HL-60 (cell line): ENCODE measurements at regions not wholly inside any gene's neighbourhood (a gene's known extent, or its start where the extent isn't known, plus 50 kb on each side); places are given as distances from the start of the nearest gene placed in this dataset.

Experiments used
- DNase-seq, 2 experiments: peaks; one replicate each; pipeline ENCODE4 v3.0.0-alpha.2; 2010 to 2020; ENCODE audit warnings: low read depth in 1 of 2, low spot score in 1 of 2
- H3K27ac ChIP-seq: fragments of 250-450 bp; sonication (Bioruptor Pico); replicated peaks from 2 replicates; pipeline ENCODE4 v1.5.1; 2020; ENCODE audit warnings: mild to moderate bottlenecking, moderate library complexity
- H3K27me3 ChIP-seq: fragments of 250-450 bp; sonication (Bioruptor Pico); 2 replicates; pipeline ENCODE4 v1.5.1; 2021; ENCODE audit warnings: mild to moderate bottlenecking, moderate library complexity; ENCODE audit not compliant: insufficient read depth, poor library complexity, severe bottlenecking
- H3K4me3 ChIP-seq: replicated peaks from 2 replicates; pipeline ENCODE4 v1.5.1; 2011; ENCODE audit warnings: mild to moderate bottlenecking, control low read depth, low read length; ENCODE audit not compliant: insufficient read depth
- CTCF ChIP-seq: IDR thresholded peaks from one replicate; pipeline ENCODE4 v1.5.1; 2011; ENCODE audit warnings: low read length, control low read depth, inconsistent platforms; ENCODE audit not compliant: insufficient read depth
- GABPA ChIP-seq: IDR thresholded peaks from 2 replicates; pipeline ENCODE4 v1.6.1; 2012; ENCODE audit warnings: low read depth
- POLR2AphosphoS5 ChIP-seq: IDR thresholded peaks from 2 replicates; pipeline ENCODE4 v1.6.1; 2012; ENCODE audit warnings: low read depth
- SPI1 ChIP-seq: IDR thresholded peaks from 2 replicates; pipeline ENCODE4 v1.6.1; 2012; ENCODE audit warnings: low read depth, mild to moderate bottlenecking, borderline replicate concordance
- TF ChIP-seq, protein P1 (sequence below): IDR thresholded peaks from 2 replicates; pipeline ENCODE4 v1.6.1; 2012; ENCODE audit warnings: low read depth; ENCODE audit not compliant: insufficient replicate concordance

GRCh38 chr3:73681610-73682009, 56.9 kb upstream of the PDZRN3 start:
- H3K27me3 ChIP-seq: no peaks in the 10 kb centered on the region
- DNase-seq: no peak
- H3K27ac ChIP-seq: no peak overlapping the region
- TF ChIP-seq, protein P1, sequence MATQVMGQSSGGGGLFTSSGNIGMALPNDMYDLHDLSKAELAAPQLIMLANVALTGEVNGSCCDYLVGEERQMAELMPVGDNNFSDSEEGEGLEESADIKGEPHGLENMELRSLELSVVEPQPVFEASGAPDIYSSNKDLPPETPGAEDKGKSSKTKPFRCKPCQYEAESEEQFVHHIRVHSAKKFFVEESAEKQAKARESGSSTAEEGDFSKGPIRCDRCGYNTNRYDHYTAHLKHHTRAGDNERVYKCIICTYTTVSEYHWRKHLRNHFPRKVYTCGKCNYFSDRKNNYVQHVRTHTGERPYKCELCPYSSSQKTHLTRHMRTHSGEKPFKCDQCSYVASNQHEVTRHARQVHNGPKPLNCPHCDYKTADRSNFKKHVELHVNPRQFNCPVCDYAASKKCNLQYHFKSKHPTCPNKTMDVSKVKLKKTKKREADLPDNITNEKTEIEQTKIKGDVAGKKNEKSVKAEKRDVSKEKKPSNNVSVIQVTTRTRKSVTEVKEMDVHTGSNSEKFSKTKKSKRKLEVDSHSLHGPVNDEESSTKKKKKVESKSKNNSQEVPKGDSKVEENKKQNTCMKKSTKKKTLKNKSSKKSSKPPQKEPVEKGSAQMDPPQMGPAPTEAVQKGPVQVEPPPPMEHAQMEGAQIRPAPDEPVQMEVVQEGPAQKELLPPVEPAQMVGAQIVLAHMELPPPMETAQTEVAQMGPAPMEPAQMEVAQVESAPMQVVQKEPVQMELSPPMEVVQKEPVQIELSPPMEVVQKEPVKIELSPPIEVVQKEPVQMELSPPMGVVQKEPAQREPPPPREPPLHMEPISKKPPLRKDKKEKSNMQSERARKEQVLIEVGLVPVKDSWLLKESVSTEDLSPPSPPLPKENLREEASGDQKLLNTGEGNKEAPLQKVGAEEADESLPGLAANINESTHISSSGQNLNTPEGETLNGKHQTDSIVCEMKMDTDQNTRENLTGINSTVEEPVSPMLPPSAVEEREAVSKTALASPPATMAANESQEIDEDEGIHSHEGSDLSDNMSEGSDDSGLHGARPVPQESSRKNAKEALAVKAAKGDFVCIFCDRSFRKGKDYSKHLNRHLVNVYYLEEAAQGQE: no peak
- TF ChIP-seq SPI1 (no peak), POLR2AphosphoS5 (no peak), CTCF (no peak), GABPA (no peak)
- H3K4me3 ChIP-seq: no peak overlapping the region

DNA sequence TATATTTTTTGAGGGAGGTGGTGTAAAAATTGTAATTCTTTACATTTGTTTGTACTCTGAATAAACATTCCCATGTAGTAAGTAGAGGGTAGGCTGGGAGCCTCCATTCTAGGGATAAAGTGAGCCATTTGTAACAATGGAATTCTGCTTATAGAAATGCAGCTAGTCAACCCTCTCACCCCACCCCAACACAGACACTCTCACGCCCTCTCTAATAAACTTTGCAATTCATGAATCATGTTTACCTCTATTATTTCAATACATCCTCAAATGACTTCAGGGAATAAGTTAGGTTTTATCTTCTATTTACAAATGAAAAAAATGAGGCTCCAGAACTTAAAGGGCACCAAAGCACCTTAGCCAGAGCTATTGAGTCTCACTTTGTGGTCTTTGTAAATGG, 56.5 kb upstream of the PDZRN3 start:
- H3K4me3 ChIP-seq: no peak overlapping the region
- no peaks in the 10 kb centered on the region for H3K27me3 ChIP-seq
- no peak for TF ChIP-seq GABPA
- TF ChIP-seq POLR2AphosphoS5: no peak
- no peak for TF ChIP-seq CTCF
- TF ChIP-seq SPI1: no peak
- TF ChIP-seq, protein P1: no peak
- DNase-seq: no peak
- no peak overlapping the region for H3K27ac ChIP-seq

- Histone ChIP-seq H3K27ac (no peak overlapping the region), H3K27me3 (peaks cover under 1% of the 10 kb centered on the region), H3K4me3 (no peak overlapping the region)
- TF ChIP-seq, protein P1: no peak
- no peak for TF ChIP-seq POLR2AphosphoS5
- no peak for TF ChIP-seq GABPA
- TF ChIP-seq SPI1: no peak
- TF ChIP-seq CTCF: no peak
- DNase-seq: no peak
These were observed 55.8 kb upstream of the PDZRN3 start for GRCh38 chr3:73680391-73681095.
